GM21737 (cell line): ENCODE measurements at regions not wholly inside any gene's neighbourhood (a gene's known extent, or its start where the extent isn't known, plus 50 kb on each side); places are given as distances from the start of the nearest gene placed in this dataset.

Experiments
- ATAC-seq: cut with Tn5 transposase; IDR thresholded peaks from one replicate; pipeline ENCODE4 v1.9.1; 2021; ENCODE audit warnings: mild to moderate bottlenecking, moderate library complexity; ENCODE audit not compliant: unreplicated experiment

DNA sequence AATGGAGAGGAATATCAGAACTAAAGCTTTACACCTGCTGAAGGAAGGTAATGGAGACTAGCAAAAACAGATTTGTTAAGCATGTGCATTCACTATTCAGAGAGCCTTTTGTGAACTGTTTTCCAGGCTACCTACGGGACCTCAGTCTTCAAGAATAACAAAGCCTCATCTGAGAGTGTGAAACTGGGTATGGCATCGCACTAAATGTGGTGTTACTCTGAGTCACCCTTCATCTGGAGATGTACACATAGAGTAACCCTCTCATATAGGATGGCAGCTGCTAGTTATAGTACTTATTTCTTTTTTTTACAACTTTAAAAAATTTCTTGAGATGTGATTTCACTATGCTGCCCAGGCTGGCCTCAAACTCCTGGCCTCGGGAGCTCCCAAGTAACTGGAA, 306.8 kb downstream of the ZNF608 start:
- ATAC-seq: no peak

DNA sequence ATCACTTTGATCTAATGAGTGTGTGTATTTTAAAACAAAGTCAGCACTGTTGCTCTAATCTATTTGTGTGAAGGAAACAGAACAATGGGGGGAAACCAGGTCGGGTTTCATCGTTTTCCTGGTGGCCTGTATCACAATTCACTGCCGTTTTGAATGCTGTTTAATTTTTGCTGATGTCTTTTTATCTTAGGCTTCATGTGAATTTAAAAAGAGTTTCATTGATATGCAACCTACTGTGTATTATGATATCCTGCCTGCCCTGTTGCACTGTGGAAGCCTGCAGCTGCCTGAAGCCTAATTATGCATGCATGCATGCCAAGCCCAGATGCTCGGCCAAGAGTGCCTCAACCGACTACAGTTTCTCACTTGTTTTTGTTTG, 307.5 kb downstream of the ZNF608 start:
- no peak for ATAC-seq

DNA sequence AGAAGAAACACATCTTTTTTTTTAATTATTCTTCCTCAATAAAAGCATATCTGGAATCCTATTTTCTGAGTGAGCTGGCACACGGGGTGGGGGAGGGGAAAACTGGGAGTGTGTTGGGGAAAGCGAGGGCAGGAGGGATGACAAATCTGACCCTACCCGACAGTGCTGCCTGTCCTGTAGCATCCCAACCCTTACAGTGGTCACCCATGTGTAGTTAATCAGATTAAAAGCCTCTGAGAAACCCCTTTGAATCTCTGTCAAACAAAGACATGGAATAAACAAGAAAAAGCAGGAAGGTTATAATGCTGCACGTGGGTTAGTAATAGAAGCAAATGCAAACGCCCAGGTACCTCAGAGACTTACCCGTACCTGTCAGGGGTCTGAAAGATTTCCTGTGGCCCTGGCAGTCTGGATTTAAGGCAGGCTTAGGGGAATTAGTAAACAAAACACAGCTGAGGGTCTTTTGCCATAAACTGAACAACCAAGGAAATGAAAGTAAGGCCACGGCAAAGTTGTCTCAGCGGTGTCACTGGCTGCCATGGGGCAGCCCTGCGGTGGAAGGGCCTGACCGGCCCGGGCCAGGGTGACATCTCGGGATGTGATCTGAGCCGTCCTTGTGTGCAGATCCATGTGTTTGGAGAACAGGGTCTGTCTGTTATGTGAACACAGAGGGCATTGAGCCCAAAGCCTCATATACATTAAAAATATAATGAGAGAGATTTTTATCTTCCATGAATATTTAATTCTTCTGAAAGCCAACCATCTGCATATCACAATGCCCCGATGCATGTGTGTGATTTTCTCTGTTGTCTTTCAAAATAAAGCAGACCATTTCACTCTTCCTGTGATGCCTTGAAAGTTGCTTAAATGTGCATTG, 308.2 kb downstream of the ZNF608 start:
- ATAC-seq: no peak

DNA sequence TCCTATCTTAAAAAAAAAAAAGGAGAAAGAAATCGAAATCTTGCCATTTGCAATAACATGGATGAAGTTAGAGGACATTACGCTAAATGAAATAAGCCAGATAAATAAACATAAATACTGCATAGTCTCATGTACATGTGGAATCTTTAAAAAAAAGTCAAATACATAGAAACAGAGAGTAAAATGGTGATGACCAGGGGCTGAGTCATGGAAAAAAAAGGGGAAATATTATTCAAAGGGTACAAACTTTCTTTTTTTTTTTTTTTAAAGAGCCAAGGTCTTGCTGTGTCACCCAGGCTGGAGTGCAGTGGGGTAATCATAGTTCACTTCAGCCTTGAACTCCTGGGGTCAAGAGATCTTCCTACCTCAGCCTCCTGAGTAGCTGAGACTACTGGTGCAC, 310.1 kb downstream of the ZNF608 start:
- ATAC-seq: no peak

DNA sequence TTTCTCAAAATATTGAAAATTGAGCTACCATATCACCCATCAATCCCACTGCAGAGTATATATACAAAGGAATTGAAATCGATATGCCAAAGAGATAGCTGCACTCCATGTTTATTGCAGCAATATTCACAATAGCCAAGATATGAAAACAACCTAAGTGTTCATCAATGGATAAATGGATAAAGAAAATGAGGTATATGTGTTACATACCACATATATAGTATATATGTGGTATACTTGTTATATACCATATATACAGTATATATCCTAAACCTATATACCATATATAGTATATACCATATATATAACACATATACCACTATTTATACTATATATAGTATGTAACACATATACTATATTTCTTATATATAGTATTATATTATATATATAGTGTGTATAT, 313.3 kb downstream of the ZNF608 start:
- ATAC-seq: no peak

DNA sequence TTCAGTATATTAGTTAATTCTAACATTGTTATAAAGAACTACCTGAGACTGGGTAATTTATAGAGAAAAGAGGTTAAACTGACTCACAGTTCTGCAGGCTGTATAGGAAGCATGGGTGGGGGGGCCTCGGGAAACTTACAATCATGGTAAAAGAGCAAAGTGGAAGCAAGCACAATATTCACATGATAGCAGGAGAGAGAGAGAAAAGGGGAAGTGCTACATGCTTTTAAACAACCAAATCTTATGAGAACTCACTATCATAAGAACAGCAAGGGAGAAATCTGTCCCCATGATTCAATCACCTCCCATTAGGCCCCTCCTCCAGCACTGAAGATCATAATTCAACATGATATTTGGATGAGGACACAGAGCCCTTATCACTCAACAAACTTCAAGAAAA, 324.9 kb downstream of the ZNF608 start:
- ATAC-seq: no peak

DNA sequence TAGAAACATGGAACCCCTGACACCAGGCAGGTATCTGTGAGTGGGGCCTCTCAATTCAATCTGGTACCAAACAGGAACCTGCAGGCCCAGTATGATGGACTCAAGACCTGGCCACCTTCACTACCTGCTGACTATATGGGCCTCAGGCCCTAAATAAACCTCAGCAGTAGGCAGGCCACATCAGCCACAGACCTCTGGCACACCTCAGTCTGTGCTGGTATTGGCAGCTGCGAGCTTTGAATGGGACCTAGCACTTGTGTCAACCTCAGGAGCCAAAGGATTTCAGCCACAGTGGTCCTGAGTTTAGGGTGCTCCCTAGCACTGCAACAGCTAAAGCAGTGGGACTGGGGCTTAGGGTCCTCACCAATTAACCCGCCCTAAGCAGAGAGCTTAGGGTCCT, 325.5 kb downstream of the ZNF608 start:
- ATAC-seq: no peak

DNA sequence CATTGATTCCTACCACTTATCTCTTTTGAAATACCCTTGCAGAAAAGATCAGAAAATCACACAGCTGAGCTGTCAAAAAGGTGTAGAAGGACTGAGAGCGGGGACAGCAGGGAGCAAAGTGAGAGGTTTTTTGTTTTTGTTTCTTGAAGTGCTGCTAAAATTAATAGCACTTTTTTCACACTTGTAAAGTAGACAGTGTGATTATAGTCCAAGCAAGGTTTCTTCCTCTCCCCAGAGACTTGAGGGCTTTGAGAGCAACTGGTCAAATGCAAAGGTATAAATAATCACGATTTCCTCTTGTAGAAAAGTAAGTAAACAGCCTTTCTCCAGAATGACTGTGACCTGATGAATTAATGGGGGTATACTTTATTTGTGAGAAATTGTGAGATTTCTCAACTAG, 326.9 kb downstream of the ZNF608 start:
- ATAC-seq: no peak

DNA sequence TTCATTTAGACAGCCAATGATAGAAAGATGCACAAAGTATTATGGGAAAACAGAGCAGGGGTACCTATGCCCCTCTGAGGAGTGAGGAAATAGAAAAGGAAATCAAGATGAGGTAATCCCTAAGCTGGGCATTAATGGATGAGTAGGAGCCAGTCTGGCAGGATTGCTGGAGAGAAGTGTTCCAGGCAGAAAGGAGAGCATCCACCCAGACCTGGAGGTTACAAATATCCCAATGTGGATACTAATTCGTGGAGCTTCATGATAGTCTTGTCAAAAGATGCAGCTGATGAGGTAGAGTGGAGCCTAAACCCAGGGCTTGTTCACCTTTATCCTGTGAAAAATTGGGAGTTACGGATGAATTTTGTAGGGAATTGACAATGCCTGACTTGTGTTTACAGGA, 328.0 kb downstream of the ZNF608 start:
- ATAC-seq: no peak

DNA sequence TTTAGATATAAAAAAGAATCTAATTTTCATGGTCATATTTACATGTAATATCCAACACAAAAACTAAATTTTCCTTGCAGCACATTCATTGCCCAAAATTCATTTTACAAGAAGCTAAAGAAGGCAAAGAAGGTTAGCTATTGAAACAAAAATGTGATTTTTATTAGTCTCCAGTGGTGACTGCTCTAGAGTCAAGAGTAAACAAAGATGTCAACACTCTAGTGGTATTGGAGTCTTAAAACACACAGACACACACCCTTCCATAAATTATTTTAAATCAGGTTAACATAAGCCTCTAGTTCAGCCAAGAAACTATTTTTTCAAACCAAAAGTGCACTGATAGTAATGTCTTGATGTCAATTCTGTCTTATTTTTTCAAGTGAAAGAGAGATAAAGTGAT, 329.2 kb downstream of the ZNF608 start:
- no peak for ATAC-seq

DNA sequence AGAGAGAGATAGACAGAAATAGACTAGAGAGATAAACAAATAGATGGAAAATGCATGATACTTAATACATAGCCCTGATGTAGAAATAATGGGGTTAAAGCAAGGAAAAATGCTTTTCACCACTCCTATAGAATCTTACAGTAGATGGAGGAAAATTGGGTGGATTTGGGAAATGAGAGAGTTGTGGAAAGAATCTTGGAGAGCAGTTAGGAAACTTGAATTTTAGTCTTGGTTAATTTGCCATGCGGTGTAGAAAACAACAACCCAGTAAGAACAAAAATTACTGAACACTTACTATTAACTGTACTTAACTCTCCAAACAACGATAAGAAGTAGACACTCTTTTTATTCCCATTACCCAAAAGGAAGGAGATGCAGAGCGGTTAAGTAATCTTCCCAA, 329.8 kb downstream of the ZNF608 start:
- no peak for ATAC-seq

DNA sequence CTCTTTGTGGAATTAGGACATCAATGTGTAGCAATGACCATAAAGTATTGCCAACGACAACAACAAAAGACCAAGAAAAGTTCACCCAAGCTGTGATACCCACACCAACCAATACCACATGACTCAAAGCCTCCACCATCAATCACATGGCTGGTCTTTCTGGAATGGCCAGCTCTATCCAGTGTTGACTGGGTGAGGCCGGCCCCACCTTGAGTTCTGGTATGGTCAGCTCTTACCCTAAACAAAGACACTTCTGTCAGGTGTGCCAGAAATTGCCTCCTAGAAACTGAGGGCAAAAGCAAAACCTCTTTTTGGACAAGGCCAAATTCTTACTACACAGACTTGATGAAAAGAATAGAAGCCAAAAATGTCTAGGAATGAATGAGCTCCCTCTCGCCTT, 331.5 kb downstream of the ZNF608 start:
- no peak for ATAC-seq

DNA sequence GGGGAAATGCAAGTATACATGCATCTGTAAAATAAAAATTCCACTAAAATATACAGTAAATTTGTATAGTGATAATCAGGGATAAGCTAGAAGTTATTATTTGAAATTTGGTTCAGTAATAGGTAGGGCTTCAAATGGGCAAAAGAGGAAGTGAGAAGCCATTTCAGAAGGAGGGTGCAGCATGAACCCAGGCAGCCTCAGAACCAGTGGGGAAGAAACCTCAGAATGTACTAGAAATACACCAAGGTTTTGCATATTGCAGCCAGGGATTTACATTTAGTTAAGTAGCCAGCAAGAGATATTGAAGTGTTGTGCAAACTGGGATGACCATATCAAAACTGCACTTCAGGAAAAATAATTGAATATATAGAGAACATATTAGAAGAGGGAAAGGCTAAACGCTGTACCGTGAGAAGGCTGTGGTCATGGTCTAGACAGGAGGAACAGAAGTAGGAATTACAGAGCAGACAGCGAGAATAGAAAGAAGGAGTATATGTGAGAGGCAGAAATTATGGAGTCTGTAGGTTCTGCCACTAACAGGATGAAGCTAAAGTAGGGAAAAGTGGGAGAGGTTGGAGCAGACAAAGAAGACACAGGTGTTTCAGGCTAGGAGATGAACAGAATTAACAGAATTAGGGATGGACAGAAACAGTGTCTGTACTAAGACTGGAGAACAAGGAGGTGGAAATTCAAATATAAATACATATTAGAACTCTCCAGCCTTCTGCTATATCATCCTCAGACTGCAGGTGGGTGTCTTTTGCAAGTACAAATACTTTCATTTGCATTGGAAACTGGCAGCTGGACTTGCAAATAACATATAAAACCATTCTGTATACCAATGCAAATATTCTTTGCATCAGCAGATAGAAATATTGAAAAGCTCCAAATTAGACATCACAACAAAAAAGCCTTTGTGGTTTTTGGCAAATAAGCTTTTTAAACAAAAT, 335.6 kb downstream of the ZNF608 start:
- peak; percentile 88 for ATAC-seq

DNA sequence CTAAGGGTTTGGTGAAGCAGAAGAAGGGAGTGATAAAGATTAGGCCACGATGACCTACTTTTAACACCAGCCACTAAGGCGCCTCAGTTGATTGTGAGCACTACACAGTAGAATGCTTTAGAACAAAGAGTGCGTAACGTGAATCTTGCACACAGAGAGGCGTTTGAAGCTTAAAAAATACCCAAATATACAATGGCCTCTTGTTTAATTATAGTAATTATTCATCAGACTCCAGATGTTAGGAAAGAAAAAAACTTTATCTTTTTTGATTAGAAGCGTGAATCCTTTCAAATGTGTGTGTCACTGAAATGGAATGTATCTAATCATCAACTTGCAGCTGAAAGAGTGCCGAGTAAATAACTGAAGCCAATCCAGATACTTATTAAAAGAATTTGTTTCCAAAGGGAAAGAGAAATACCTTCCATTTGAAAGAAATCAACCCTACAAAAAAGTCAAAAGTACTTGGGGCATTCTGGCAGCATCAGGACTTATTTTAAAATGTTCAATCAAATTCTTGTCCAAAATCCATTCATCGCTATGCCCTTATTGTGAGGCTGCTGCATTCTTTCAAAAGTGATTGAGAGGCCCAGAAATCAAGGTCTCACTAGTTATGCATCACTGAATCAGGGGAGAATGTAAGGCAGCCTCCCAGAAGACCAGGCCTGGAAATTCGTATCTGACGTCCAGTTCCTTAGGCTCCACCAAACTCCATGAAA, 337.5 kb downstream of the ZNF608 start:
- no peak for ATAC-seq

DNA sequence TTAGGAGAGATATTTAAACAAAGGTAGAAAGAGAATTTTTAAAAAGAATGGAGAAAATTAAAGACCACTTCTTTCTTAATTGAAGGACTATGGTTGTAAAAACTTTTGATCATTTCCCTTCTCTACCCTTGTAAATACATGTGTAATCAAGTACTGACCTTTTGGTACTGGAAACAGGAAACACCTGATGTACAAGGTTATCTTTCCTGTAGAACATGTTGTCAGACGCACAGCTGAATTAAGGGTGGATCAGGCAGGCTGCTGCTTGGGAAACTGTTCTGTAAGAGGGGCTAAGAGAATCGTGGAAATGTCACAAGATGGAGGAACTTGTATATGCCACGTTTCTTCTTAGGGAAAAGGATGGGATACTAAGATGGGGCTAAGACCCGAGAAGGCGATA, 341.6 kb downstream of the ZNF608 start:
- ATAC-seq: no peak

DNA sequence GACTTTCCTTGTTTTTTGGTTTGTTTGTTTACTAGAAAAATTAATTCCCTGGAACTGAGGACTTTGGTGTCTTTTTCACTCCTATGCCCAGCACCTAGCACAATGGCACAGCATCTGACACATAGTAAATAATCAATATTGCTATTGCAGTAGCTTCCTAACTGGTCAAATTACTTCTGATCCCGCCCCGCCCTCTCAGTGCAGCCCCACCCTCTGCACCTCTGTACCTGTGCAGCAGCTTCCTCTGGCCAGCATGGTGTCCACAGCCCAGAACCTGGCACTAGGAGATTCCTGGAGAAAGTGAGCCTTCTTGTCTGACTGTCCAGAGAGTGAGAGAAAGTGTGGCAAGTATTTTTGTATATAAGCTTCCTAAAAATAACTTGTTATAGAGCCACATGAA, 343.2 kb downstream of the ZNF608 start:
- no peak for ATAC-seq

DNA sequence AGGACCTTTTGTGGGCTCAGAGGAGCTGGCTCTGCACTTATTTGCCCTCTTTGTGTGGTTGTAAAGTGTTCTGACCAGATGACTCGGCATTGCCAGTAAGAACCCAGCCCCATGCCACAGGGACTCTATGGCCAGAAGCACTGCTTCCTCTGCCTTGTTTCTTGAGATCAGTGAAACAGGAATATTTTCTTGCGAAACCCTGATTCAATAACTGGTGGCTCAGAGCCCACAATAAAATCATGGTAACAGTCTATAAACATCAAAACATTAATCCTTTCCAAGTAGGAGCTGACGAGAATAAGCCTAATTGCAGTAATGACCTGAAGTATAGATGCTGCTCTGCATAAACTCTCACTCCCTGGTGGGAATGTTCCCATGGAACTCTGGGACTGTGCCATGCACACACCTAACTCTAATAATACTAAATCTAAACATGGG, 344.3 kb downstream of the ZNF608 start:
- ATAC-seq: no peak

DNA sequence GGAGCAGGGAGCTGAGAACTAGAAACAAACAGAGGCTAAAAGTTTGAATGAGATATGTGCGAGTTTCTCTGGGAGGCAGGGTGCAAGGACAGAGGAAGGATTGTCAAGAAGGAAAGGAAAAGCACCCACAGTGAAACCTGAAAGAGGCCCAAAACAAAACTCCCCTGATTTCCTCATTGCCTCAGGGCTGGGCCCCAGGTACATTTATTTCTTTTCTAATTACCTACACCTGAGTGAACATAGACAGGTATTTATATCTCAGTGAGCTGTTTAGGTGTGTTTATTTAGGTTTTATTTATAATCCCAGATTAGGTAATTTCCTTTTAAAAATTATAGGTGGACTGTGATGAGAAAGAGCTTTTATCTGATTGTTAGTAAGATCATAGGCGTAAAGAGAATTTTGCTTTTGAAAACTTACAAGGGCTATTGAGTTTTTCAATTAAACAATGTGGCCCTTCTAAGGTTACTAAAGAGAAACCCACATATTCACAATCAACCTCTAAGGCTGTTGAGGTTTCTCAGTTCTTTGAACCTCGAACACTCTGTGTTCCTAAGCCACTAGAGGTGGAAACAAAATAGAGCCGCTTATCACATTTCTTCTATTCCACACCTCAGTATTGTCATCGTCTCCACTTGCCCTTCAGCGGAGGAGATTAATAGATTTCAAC, 344.8 kb downstream of the ZNF608 start:
- no peak for ATAC-seq

DNA sequence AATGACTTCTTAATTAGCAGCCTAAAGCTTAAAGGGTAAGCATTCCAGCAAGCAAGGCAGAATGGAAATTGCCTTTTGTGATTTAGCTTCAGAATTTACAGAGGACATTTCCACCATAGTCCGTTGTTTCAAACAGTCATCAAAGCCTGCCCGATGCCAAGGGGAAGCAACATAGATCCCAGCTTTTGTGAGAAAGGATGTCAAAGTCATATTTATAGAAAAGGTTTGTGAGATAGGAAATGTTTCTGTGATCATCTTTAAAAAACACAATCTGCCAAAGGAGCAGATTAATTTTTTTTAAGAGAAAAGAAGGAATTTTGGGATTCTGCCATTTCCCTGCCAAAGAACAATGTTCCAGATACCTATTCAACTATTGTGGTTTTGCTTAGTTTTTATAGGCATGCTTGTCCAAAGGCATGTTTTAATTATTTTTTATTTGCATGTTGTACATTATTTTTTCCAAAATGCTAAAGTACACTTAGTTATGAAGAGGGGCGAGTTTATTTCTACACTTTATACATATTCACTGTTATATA, 346.9 kb downstream of the ZNF608 start:
- no peak for ATAC-seq

DNA sequence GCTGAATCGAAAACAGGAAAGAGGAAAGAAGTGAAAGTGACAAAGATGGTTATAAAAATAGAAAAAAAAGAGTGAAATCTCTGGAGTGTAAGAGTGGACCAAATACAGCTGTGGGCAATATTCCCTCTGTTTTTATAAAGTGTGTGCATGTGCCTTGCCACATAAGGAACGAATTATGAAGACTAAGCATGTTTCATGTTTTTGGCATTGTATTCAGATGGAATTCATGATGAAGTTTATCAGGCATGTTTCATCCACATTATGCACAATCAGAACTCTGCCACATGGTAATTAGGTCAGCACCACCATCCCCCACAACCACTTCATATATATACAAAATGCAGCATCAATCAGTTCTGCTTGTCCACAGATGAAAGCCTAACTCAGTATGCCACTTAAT, 348.0 kb downstream of the ZNF608 start:
- ATAC-seq: no peak

DNA sequence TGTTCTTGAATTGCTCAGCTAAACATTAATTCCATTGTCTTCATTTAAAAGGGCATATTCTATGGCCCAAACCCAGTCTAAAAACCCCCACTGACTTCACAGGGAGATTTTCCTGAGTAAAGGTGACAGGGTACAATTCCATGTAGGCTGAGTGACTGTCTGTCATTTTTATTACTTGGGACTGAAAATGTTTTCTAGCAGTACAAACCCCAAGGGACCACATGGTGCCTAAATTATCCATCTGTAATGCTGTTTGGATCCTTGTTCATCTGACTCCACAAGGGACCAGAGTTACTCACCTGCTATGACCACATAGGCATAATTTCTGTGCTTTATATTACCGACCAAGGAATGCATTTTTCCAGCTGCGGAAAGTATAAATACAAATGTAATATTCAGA, 349.1 kb downstream of the ZNF608 start:
- no peak for ATAC-seq
